Ovary (tissue), 3 donors: ENCODE measurements at regions not wholly inside any gene's neighbourhood (a gene's known extent, or its start where the extent isn't known, plus 50 kb on each side); places are given as distances from the start of the nearest gene placed in this dataset.

Experiments
- EP300 ChIP-seq: sonication (generic); formaldehyde crosslinking; IDR thresholded peaks from one replicate; pipeline ENCODE4 v1.6.1; 2017; ENCODE audit warnings: antibody characterized with exemption
- POLR2A ChIP-seq: fragments of 450-650 bp; IDR thresholded peaks from one replicate; pipeline ENCODE4 v1.6.1; 2017; ENCODE audit warnings: antibody characterized with exemption, mild to moderate bottlenecking, moderate library complexity
- TF ChIP-seq, protein P1 (sequence below), 3 donors: fragments of 450-650 bp in 2 of 3; fragments of 200-600 bp in 1 of 3; IDR thresholded peaks; one replicate each; pipeline versions ENCODE4 v1.5.1 to v1.8.0; 2016 to 2022; ENCODE audit warnings: antibody characterized with exemption in 3 of 3, mild to moderate bottlenecking in 1 of 3
- donor health status: DM: no; HTN: no; CAD: no.

DNA sequence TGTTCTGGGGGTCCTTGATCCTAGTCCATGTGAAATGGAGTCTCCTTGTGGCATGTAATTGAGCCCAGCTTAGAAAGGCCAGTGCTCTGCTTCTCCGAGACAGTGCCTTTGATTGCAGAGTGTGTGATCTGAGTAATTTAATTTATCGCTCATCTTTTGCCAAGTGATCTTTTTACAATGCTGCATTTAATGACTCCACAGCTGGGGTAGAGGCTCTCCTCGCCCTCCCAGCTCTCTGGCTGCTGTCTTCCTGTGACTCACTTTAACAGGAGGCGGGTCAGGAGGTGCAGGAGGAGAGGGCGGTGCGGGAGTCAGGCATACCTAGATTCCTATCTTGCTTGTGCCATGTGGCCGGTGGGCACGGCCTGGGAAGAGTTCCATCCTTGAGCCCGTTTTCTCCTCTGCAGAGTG, 113.4 kb upstream of the FOXF1 start:
- TF ChIP-seq, protein P1, sequence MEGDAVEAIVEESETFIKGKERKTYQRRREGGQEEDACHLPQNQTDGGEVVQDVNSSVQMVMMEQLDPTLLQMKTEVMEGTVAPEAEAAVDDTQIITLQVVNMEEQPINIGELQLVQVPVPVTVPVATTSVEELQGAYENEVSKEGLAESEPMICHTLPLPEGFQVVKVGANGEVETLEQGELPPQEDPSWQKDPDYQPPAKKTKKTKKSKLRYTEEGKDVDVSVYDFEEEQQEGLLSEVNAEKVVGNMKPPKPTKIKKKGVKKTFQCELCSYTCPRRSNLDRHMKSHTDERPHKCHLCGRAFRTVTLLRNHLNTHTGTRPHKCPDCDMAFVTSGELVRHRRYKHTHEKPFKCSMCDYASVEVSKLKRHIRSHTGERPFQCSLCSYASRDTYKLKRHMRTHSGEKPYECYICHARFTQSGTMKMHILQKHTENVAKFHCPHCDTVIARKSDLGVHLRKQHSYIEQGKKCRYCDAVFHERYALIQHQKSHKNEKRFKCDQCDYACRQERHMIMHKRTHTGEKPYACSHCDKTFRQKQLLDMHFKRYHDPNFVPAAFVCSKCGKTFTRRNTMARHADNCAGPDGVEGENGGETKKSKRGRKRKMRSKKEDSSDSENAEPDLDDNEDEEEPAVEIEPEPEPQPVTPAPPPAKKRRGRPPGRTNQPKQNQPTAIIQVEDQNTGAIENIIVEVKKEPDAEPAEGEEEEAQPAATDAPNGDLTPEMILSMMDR (IDR thresholded peaks at IDR 0.05) = no peak
- no peak for TF ChIP-seq POLR2A
- no peak for TF ChIP-seq EP300
